NCI-H774 (cell line): ENCODE measurements at regions not wholly inside any gene's neighbourhood (a gene's known extent, or its start where the extent isn't known, plus 50 kb on each side); places are given as distances from the start of the nearest gene placed in this dataset.

Experiments used
- DNase-seq: peaks from one replicate; lab custom pipeline; 2025; lab: John Stamatoyannopoulos, UW

DNA sequence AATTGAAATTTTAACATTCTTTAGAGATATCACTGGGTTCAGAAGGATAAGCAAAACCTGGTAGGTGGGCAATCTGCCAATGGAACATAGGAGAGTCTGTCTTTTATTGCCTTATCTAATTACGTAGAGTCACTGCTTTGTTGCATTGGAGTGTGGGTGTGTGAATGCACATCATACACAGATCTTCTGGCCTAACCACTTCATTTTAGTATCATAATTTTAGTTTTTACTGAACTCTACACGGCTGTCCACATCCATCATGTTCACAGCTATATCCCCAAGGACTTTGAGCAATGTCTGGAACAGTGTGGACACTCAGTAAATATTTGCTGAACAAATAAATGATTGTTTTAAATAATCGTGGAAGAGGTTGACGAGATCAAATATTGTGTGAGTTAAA, 104.6 kb upstream of the AKIRIN2 start:
- DNase-seq, result peak; percentile 34

DNA sequence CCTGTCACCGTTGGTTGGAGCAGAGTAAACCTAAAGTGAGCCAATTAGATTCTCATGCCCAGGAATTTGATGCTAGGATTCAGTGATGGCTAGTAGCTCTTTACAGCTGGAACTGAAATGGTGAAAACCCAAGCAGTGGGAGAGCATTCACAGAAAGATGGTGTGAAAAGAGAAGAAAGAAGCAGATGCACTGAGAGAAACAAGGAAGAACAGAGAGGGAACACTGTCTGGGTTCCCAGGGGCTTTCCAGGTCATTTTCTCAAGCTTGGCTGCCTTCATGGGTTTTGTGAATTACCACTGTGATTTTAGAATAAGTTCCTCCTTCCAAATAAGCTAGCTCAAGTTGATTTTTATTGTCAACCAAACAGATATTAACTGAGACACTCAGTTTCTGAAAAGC, 104.1 kb upstream of the AKIRIN2 start:
- DNase-seq, result no peak

DNA sequence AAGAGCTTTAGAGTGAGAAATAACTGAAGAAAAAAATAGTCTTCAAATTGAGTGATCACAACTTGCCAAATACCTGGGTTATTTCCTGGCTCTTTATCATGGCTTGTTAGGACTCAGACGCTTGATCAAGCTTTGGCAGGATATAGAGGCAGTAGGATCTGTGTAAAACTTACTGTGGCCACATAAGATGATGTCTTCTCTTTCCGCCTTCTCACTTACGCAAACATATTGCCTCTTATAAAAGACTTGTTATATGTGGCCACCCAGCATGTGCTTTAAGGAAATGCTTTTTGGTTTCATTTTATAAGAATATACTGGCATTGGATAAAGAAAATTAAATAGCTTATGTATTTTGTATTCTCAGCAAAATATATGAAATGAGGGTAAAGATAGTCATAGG, 101.8 kb upstream of the AKIRIN2 start:
- no peak for DNase-seq

DNA sequence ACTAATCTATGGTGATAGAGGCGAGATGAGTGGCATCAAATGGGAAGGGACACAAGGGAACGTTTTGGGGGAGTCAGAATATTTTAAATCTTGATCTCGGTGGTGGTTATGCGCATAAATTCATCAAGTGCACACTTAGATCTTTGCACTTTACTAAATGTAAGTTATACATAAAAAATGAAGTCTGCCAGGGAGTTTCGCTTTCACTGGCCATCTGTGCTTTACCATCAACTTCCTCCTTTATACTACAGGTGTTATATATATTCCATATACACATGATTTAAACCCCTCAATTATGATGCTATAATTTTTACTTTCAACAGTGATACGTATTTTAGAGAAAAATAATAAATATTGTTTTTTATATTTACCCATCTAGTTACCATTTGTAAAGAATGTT, 97.6 kb upstream of the AKIRIN2 start:
- DNase-seq, result no peak

DNA sequence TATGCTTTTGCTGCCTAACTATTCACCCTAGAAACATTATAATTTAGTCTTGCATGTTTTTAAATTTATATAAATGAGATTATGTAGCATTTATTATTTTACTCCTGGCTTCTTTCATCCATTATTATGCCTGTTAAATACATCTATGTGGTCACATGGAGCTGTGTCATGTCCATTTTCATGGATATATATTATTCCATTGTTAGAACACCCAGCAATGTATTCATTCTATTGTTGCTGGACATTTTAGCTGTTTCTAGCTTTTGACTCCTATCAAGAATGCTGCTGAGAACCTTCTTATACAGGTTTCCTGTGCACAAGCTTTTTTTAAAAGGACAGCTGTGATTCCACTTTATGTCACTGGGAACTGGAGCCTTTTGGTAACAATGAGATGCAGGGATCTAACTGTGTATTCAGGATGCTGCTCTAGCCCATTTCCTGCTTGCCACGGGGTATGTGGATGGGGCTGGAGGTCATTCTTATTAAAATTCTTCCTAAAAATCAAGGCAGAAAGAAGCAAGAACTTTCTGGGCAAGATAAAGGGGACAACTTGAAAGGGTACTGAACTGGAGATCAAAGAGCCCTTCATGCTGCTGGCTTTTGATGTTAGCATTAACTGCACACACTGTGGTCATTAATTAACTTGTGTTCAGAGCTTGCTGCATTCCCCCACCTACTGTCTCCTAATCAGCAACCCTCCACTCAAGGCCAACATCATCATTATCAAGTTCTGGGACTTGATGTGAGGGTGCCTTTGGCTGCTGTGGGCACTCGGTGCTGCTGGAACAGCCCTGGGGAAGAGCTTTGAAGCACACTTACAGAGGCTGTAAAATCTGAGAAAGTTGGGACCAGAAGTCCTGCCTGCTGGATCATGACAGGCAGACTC, 96.6 kb upstream of the AKIRIN2 start:
- no peak for DNase-seq

DNA sequence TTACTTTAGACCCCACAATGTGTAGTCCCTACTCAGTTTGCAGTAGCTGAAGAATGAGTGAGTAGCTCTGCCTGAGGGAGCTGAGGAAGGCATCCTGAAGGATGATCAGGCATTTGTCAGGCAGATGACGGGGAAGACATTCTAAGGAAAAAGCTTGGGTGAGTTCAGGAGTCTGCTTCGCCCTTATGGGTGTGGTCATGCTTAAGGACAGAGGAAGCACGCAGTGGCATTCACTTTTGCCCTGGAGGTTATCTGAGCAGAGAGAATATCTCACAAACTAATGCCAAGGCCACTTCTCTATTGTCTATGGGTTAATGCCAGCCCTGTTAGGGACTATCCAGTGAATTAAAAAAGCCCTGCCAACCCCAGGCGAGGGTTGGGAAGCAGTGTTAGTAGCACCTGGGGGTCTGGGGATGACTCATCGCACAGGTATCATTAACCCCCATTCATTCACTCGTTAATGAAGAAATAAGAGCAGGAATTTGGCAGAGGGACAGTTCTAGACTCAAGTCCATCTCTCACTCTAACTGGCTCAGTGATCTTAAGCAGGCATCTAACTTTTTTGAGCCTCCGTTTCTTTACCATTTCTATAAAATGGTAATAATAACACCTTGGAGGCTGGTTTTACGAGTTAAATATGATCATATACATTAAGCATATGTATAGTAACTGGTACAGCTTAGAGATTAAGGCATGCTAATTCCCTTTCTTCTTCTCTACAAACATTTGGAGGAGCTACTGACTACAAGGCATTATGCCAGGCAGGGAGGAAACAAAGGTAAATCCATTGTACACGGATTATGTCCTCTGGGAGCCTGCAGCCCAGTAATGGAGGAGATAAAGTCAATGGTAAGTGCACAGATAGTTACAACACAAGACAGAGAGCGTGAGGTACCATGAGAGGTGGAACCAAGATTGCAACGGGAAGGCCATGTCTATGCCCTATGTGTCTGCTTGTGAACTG, 93.2 kb upstream of the AKIRIN2 start:
- no peak for DNase-seq

DNA sequence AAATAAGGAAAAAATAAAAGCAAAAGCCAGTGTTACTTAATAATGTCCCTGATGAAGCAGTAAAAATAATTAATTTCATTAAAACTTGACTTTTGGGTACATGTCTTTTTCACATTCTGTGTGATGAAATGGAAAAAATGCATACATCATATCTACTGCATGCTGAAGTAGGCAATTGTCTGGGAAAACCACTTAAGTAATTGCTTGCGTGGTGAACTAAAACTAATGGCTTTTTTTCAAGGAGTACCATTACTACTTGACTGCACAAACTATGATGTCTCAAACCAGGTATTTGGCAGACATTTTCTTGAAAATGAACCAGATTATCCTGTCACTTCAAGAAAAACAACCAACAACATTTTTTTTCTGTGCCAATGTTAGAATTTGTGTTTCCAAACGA, 91.3 kb upstream of the AKIRIN2 start:
- no peak for DNase-seq

DNA sequence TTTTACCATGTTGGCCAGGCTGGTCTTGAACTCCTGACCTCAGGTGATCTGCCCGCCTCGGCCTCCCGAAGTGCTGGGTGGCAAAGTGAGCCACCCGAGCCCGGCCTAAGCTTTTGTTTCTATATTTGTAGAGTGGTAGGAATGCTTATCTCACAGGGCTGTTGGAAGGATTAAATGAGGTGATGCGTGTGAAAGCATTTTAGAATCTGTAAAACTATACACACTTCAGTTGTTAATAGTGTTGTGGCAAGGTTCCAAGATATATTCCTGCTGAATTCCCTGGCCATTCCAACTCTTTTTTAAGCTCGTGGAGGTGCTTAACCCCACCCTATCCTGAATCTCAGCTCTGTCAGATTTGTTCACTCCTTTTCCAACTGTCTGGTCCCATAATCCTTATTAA, 89.9 kb upstream of the AKIRIN2 start:
- no peak for DNase-seq

DNA sequence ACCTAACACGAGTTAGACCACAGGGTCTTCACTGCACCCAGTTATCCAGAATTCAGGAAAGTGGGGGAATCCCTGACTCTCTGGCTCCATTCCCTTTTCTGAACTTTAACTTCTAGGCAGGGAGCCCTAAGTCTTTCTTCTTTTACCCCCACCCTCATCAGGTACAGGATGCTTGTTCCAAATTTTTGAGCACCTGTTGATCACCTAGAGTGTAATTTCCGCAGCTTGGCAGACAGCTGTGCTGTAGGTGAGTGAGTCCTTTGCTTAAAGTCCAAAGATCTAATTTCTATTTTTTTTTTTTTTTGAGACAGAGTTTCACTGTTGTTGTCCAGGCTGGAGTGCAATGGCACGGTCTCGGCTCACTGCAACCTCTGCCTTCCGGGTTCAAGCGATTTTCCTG, 89.5 kb upstream of the AKIRIN2 start:
- DNase-seq, result no peak

DNA sequence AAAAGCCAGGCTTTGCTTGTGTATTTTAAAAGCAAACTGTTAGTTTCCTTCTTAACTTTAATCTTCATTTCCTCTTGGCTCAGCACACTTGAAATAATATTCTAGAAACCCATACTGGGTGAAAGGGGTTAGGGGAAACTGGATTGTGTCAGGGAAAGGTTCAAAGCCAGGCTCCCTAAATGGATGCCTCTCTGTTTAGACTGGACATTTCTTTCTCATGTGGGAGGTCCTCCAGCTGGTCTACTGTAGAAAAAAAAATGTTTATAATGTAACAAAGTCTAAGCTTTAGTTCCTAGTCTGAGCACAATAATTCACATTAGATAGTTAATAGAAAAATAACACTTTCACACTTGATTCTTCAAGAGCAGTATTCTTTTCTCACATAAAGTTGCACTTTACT, 89.0 kb upstream of the AKIRIN2 start:
- DNase-seq, result no peak

DNA sequence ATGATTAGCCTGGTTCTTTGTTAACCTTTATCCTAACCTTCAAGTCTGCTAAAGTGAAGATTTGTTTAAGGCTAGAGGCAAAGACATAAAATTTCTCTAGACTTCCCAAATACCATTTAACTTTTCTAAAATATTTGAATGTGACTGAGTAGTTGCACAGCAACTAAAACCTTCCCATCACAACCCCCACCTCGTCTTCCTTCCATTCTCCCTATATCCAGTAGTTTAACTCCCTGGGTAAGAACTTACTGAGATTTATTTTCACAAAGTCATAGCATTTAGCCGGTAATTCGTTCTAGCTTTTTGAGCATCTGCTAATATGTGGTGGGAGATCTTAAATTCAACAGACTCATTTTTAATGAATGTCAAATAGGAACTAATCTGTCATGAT, 87.9 kb upstream of the AKIRIN2 start:
- no peak for DNase-seq

DNA sequence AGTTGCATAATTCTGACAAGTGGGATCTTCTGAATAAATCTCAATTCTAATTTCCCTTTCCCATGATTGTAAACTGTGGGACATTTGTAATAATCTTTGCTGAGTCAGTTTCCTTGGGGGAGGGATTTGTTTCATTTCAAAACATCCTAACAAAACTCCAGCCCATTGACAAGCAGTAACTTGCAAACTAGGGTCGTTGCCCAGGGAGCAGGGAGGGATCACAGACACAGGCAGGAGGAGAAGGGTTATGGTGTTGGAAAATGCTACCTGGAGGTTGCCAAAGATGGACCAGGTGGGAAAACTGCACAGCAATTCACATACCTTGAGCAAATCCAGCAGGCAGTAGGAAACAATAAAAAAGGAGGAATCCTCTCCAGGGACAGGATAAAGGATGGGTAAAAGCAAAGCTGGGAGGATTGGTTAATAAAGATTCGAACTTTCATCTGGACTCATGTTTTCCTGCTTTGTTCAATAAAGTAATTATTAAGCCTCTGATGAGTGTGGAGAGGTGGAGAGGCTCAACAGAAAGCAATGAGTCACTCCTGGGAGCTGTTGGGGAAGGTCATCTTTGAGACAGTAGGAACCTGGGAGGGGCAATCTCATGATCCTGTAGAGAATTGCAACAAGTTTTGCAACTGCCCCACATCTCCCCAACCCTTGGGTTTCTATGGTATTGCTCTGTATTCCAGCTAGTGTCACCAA, 87.3 kb upstream of the AKIRIN2 start:
- no peak for DNase-seq

DNA sequence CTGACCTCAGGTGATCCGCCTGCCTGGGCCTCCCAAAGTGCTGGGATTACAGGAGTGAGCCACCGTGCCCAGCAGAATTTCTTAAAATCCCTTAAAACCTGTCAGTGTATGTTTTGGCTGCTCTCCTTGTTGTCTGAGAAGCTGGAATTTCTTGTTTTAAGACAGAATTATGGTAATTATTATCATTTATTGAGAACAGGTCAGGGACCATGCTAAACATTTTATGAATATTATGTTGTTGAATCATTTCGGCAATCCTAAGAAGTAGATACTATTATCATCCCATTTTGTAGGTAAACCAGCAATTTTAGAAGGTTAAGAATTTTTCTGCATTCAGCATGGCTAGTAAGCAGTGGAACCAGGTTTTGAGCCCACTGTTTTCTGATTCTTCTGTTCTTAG, 86.1 kb upstream of the AKIRIN2 start:
- DNase-seq, result no peak

DNA sequence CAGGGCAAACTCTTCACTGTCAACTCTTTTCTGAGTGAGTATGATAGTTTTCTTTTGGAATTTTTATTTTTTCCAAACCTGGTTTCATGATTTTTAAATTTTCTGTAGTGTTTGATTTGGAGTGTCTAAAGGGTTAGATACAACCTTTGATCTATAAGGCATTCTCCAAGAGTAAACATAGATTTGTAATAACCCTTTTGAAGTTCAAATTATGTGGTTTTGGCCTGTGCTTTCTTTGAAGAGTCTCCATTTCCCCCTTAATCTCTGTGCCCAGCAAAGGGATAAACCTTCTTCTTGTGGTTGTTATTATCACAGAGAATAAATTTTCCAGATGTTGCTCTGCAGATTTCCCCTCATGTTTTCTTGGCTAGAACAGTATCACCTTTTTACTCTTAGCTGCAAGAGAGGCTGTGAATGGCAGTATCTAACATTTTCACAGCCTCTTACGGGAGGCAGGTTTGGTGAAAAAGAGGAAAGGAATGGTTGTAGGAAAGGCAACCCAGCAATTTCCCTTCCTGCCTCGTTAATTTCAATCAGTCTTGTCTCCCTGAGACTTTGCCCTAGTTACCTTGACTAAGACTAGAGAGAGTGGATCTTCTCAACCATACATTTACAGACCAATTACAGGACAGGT, 83.3 kb upstream of the AKIRIN2 start:
- DNase-seq, result no peak

DNA sequence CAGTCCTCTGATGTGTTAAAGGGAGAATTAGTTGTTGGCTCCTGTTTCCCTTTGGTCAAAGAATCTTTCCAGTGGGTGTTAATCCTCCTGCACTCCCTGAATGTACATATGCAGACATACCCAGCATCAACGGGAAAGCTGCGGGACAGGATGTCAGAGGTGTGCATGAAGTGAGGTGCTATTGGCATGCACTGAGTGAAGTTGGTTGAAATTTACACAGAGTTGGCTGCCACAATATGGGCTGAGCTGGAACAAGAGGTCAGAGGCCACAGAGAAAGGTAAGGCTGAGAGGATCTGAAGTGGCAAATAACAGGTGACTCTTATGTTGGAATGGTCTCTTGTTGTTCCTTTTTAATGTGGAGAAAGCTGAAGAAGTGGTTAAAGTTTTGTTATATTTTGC, 82.7 kb upstream of the AKIRIN2 start:
- DNase-seq, result no peak

DNA sequence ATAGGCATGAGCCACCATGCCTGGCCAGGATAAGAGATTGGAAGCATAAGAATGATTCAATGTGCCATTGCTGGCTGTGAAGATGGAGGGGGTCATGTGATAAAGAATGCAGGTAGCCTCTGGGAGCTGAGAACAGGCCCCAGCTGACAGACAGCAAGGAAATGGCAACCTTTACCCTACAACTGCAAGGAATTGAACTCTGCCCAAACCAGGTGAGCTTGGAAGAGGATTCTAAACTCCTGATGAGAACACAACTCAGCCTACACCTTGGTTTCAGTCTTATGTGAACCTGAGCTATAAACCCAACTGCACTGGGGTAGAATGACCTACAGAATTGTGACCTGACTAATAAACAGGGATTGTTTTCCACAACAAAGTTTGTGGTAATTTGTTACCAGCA, 82.0 kb upstream of the AKIRIN2 start:
- no peak for DNase-seq

DNA sequence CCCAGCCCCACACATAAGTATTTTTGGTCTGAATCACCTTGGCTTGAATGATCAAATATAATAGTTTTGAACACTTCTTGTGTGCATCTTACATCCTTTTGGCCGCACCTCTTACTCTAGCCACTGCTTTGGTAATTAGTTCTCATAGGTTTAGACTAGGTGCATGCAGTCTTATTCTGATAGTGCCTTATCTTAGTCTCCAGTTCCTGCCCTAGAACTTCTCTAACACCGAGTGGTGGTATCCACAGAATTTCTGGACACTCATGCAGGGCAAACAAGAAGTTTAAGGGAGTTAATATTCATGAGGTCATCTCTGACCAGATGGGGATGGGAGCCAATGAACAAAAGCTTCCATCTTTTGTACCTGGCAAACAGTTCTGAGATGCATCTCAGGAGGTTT, 77.5 kb upstream of the AKIRIN2 start:
- no peak for DNase-seq

DNA sequence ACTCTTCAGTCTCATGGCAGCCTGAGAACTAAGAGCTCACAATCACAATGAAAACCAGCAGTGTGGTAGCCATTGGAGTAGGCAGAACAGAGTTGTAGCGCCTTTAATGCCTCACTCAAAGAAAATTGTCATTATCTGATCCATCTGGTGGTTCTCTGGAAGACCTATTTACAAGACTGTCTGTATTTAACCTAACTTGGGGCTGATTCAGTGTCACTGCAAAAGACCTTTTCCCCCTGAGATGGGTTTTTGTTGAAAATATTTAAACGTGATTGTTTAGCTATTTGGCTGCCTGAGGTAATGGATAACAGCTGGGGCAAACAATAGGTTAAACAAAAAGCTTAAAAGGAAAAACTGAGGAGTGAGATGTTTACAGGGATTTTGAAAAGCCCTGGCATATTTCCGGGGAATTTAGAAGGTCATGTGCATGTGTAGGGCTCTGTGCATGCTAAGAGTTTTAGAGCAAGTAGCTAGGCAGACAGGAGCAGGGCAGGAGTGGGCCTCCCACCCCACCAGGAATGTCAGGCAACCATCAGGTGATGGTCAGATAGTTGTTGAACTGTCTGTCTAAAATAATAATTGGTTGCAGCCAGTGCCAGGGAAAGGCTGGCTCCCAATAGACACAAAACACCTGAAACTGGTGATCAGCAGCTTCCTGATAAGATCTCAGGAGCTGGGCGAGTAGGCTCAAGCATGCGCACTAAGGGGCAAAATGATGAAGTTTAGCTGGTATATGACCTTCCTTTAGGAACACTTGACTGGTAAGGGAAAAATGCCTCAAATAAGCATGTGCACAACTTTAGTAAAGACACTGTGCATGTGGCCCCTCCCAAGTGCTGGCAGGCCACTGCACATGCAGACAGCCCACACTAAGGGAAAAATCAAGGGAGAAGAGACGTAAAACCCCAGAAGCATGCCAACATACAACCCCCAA, 70.8 kb upstream of the AKIRIN2 start:
- peak; percentile 65 for DNase-seq

DNA sequence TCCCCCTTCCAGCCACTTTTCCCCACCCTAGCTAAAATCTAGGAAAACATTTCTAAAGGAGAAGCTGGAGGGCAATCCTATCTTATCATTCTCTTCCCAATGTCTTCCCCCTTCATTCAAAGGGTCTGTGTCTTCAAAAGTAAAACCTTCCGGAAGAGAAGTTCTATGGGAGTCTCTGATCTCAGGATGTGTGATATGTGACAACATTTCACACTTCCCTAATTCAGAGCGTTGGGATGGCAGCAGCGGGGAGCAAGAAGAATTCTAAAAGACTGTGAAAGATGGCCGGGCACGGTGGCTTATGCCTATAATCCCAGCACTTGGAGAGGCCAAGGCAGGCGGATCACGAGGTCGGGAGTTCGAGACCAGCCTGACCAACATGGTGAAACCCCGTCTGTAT, 65.4 kb upstream of the AKIRIN2 start:
- no peak for DNase-seq

DNA sequence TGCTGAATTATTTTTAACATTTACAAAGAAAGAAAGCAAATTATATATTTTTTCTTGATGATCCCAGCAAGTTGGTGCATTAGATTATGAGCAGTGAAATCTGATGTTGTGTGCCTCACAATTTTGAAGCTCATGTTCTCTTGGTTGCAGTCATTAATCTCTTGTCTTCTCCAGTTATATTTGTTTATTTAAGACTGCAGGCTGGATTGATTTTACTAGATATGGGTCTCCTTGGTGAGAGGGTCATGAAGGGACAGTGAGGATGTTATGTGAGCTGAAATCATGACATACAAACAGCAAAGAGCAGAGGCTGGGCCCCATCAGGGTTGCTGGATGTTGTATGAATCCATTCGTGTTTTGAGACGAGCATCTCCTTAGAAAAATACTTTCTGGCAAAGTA, 64.2 kb upstream of the AKIRIN2 start:
- DNase-seq, result no peak

DNA sequence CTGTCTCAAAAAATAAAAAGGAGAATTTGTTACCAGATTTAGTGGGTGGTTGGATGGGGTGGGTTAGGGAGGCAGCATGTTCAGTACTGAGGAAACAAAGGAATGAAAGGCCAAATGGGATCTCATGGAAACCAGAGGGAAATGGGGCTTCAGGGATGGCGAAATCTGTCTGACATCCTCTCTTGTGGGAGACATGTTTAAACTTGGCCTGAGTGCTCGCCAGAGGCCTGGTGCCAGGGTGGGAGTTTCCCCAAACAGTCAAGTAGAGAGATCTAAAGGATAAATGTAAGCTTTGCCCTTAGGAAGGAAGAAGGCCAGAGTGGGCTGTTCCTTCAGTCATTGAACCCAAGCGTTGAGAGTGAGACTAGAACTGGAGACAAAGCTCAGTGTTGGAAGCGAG, 61.9 kb upstream of the AKIRIN2 start:
- DNase-seq, result no peak
